ENCODE measurements at regions not wholly inside any gene's neighbourhood (a gene's known extent, or its start where the extent isn't known, plus 50 kb on each side); places are given as distances from the start of the nearest gene placed in this dataset.

GRCh38 chr14:53515276-53515675, 362.2 kb upstream of the DDHD1 start (continued):
- no peak for TF ChIP-seq HDAC2 (IDR thresholded peaks at IDR 0.05; ENCODE audit: borderline replicate concordance in 1 of 2, low read depth in 2 of 2, low read length in 2 of 2)

Measured in H1 (cell line).